ENCODE measurements at regions not wholly inside any gene's neighbourhood (a gene's known extent, or its start where the extent isn't known, plus 50 kb on each side); places are given as distances from the start of the nearest gene placed in this dataset.

GRCh38 chr2:80889009-80889408, 584.5 kb upstream of the LRRTM1 start:
- no peak for DNase-seq (ENCODE audit: low read depth, low spot score)

DNA sequence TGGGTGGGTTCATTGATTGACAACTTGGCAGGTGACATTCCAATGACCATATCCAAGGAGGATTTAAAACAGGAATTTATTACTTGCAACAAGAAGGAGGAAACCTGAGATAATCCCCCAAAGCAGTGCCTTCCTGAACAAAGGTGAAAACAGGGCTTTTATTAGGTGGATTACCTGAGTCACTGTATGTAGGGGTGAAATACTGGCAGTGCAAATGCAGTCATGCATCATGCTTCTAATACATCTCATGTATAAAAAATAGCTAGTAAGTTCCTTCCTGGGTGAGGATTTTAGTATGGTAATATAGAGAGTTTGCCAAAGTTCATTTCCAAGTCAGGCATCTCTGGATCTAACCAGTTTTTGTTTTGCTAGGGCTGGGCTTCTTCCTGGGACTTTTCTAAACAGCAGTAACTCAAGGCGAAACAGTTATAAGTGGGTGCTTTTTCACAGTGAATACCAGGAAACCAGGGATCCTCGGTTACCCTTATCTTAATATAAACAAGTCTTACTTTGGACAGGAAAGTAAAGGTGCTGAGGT, 583.4 kb upstream of the LRRTM1 start:
- no peak for DNase-seq (ENCODE audit: low read depth, low spot score)

DNA sequence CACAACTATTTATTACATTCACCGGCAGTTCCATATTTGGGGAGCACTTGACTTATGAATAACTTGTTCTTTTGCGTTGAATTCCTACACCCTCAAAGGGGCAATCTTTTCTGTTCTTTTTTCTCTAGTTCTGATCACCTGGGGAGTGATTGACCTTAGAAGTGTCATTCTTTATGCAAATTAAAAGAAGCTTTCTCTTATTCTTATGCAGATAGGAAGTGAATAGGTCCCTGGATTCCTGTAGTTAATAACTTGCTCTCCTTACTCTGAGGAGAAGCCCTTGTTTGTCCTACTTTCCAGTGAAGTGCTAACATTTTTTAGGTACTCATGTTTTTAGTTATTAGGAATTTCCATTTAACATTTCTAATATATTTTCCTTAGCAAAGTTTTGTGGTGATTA, 569.8 kb upstream of the LRRTM1 start:
- DNase-seq (ENCODE audit: low read depth, low spot score): no peak

GRCh38 chr2:80869858-80870438, 565.4 kb upstream of the LRRTM1 start:
- DNase-seq (ENCODE audit: low read depth, low spot score): no peak

DNA sequence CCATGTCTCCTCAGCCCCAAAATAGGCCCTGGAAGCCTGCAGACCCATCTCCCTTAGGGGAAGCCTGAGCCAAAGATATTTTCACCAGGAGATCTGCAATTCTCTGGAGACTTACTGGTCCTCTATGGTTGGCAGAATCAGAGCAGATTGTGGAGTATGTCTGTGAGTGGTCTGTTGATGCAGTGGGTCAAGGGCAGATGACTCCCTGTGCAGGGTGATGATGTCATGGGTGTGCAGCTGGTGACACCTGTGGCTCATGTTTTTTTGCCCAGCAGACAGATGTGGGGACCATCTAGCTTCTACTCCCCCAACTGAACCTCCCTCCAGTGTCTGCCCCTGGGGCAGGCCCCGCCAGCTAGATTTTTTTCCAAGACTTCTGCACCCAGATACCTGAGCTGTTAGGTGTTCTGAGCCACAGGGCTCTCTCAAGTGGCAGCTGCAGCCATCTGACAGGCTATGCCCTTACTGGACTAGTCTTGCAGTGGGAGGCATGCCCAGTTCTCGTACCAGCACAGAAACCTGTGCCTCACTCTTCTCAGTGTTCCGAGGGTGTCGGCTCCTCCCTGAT, 558.7 kb upstream of the LRRTM1 start:
- DNase-seq (ENCODE audit: low read depth, low spot score): no peak

DNA sequence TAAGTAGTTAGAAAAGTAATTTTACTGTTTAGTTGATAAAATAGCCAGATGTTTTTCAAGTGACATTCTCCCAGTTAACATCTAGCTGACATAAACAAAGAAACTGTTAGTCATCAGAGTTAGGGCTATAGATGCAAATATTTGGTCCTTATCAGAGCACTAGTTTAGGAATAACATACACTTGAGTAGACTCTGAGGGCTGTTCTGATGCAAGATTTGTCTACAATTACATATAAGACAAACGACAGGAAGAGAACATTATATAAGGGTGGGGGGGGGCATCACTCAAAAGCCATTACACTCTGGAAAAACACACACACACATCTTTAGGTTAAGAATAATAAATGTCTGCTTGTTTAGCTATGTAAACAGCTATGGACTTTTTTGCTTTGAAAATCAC, 554.4 kb upstream of the LRRTM1 start:
- no peak for DNase-seq (ENCODE audit: low read depth, low spot score)

- DNase-seq (ENCODE audit: low read depth, low spot score): no peak
These were observed 551.7 kb upstream of the LRRTM1 start for GRCh38 chr2:80856227-80856626.

DNA sequence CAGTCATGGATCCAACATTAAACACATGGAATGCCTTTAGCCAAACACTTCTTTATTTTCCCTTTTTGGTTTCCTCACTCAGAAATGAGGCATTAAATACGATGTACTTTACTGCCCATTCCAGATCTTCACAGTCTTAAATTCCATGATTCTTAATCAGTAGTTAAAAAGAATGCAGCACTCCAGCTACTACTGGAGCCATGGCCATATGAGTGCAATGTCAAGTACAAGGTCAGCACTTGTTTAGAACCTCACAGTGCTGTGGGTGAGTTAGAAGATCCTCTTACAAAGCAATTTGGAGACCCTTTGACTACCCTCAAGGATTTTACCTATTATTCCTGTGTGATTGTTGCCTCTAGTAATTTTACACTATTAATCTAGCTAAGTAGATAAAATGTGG, 550.3 kb upstream of the LRRTM1 start:
- no peak for DNase-seq (ENCODE audit: low read depth, low spot score)

DNA sequence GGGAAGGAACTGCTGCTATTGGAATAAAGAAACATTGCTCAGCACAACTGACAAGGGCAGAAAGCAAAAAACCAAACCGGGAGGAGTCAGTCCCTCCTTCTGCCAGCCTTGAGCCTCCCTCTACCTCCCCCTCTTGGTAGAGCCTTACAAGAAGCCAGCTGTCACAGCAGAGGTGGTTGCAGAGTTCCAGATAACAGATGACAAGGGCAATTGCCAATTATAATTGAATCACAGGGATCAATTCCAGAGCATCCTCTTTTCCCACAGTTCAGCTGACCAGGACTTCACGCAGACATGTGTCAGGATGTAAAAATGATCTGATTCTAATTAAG, 548.2 kb upstream of the LRRTM1 start:
- DNase-seq (ENCODE audit: low read depth, low spot score): peak; percentile 35

GRCh38 chr2:80852079-80852807, 547.7 kb upstream of the LRRTM1 start:
- no peak for DNase-seq (ENCODE audit: low read depth, low spot score)

- no peak for DNase-seq (ENCODE audit: low read depth, low spot score)
These were observed 526.3 kb upstream of the LRRTM1 start for GRCh38 chr2:80830891-80831290.

- no peak for DNase-seq (ENCODE audit: low read depth, low spot score)
These were observed 518.4 kb upstream of the LRRTM1 start for GRCh38 chr2:80822999-80823398.

GRCh38 chr2:80815259-80815658, 510.7 kb upstream of the LRRTM1 start:
- DNase-seq (ENCODE audit: low read depth, low spot score): no peak

- DNase-seq (ENCODE audit: low read depth, low spot score): no peak
These were observed 482.0 kb upstream of the LRRTM1 start for GRCh38 chr2:80786584-80786983.

GRCh38 chr2:80778704-80779103, 474.2 kb upstream of the LRRTM1 start:
- DNase-seq (ENCODE audit: low read depth, low spot score): peak; percentile 9

- no peak for DNase-seq (ENCODE audit: low read depth, low spot score)
These were observed 444.0 kb upstream of the LRRTM1 start for GRCh38 chr2:80748592-80748991.

DNA sequence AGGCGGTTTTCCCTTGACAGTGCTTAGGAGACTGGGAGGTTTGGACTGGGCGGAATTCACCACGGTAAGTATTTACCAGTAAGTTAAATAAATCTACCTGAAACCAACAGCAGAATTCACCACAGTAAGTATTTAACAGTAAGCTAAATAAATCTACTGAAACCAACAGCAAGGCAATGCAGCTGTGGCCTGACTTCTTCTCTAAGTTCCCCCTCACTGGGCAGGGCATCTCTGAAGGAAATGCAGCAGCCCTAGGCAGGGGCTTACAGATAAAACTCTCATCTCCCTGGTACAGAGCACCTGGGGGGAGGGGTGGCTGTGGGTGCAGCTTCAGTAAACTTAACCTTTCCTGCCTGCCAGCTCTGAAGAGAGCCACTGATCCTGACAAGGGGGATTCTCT, 432.5 kb upstream of the LRRTM1 start:
- no peak for DNase-seq (ENCODE audit: low read depth, low spot score)

DNA sequence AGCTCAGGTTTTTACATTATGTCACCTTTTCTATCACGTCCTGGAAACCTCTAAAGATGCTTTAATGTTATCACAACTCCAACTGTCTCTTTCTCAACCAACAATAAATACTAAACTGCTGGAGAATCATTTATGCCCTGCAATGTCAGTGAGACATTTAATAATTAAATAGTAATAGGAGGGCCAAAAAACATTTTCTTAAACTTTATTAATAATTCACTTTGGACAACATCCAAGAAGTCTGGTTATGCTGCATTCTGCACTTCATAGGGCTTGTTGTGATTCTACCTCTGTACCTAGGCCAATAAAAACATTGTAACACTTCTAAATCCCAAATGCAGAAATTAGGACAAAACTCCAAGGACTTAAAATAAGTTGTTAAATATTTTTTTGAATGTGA, 420.4 kb upstream of the LRRTM1 start:
- no peak for DNase-seq (ENCODE audit: low read depth, low spot score)

DNA sequence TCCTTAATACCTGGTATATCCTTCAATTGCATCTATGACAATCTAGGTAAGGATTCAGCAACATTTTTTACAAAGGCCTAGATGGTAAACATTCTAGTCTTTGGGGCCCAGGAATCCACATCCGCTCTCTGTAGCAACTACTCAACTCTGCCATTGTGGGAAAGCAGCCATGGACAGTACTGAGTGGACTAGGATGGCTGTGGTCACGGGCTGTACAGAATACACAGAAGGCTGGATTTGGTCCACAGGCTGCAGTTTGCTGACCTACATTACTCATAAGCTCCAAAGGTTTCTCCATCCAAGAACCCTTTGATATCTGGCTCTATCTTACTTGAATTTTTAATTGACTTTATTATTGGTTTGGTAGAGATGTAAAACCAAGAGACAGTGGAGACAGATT, 418.3 kb upstream of the LRRTM1 start:
- DNase-seq (ENCODE audit: low read depth, low spot score): no peak

GRCh38 chr2:80719607-80720006, 415.1 kb upstream of the LRRTM1 start:
- DNase-seq (ENCODE audit: low read depth, low spot score): no peak

GRCh38 chr2:80715433-80715832, 410.9 kb upstream of the LRRTM1 start:
- DNase-seq (ENCODE audit: low read depth, low spot score): no peak

DNA sequence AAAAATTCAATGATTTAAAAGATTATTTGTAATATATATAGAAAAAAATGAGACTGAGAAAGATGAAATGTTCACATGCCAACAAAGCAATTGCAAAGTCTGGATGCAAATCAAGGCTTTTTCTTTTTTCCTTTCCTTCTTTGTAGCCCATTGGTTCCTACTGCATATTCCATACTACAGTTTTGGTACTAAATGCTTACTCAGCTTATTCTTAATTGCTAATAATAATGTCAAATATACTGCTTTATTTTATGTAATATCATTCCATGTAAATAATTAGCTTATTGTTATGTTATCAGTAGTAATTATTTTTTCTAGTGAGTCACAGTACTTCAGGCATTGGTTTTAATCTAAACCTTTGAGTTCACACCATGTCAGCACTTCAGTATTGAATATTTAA, 407.4 kb upstream of the LRRTM1 start:
- no peak for DNase-seq (ENCODE audit: low read depth, low spot score)

GRCh38 chr2:80706951-80707350, 402.4 kb upstream of the LRRTM1 start:
- DNase-seq (ENCODE audit: low read depth, low spot score): no peak

All from iPS DF 19.7 (cell line).